Keratinocyte (primary cell): ENCODE measurements at regions not wholly inside any gene's neighbourhood (a gene's known extent, or its start where the extent isn't known, plus 50 kb on each side); places are given as distances from the start of the nearest gene placed in this dataset.
A peak's percentile ranks its signal among the peaks of the same experiment; 100 is the strongest.

ENCODE experiments used
- EZH2 ChIP-seq: IDR thresholded peaks from one replicate; pipeline ENCODE4 v1.6.1; 2012; ENCODE audit warnings: inconsistent platforms, mild to moderate bottlenecking, low read length, moderate library complexity
- TF ChIP-seq, protein P1 (sequence below), 3 experiments: IDR thresholded peaks in 1 of 3; conservative IDR thresholded peaks in 1 of 3; optimal IDR thresholded peaks in 1 of 3; 2 replicates in 2 of 3; 3 replicates in 1 of 3; pipeline versions ENCODE3 to v1.5.1; 2011; ENCODE audit warnings: low read length in 3 of 3, mild to moderate bottlenecking in 3 of 3, moderate library complexity in 2 of 3, control low read depth in 1 of 3, inconsistent platforms in 1 of 3; ENCODE audit not compliant: insufficient read depth in 2 of 3; ENCODE audit errors: extremely low read depth in 1 of 3

DNA sequence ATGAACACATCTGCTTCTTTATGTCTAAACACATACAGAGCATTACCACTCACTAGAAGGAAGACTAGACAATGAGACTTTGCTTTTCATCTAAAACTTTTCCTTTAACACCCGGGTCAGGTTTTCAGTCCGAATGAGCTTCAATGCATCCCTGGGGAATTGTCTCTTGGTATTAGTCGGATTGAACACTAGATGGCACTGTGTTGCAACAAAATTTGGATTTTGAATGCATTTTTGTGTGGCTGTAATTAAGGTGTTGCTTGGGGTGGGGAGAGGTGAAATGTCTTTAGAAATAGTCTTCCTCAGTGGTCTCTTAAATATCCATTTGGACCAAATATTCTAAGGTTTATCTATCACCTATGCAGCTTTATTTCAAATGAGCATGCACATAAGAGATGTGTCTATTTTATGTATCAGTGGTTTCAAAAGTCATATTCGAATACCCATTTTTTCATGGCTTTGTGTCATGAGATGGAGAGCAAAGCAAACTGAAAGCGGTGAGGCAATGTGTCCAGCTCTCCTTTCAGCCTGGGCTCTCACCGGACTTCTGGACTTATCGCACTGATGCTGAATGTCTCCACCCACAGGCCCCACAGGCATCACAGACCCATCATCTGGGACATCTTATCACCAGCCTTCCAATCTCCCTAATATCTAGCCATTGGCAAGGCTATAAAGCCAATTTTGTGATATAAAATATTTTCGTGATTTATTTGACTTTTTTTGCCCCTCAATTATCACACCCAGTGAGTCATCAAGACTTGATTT, 510.3 kb downstream of the RNF144A start:
- TF ChIP-seq, protein P1, sequence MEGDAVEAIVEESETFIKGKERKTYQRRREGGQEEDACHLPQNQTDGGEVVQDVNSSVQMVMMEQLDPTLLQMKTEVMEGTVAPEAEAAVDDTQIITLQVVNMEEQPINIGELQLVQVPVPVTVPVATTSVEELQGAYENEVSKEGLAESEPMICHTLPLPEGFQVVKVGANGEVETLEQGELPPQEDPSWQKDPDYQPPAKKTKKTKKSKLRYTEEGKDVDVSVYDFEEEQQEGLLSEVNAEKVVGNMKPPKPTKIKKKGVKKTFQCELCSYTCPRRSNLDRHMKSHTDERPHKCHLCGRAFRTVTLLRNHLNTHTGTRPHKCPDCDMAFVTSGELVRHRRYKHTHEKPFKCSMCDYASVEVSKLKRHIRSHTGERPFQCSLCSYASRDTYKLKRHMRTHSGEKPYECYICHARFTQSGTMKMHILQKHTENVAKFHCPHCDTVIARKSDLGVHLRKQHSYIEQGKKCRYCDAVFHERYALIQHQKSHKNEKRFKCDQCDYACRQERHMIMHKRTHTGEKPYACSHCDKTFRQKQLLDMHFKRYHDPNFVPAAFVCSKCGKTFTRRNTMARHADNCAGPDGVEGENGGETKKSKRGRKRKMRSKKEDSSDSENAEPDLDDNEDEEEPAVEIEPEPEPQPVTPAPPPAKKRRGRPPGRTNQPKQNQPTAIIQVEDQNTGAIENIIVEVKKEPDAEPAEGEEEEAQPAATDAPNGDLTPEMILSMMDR (optimal IDR thresholded peaks at IDR 0.05 in 1 of 3, IDR thresholded peaks at IDR 0.05 in 1 of 3, conservative IDR thresholded peaks at IDR 0.05 in 1 of 3; ENCODE audit: extremely low read depth in 1 of 3, insufficient read depth in 2 of 3, low read length in 3 of 3) = peak; percentile 44 to 61 (median 57)
- no peak for TF ChIP-seq EZH2
